ENCODE measurements at regions not wholly inside any gene's neighbourhood (a gene's known extent, or its start where the extent isn't known, plus 50 kb on each side); places are given as distances from the start of the nearest gene placed in this dataset.

- DNase-seq = no peak
Observed at GRCh38 chr22:47582067-47582466, 819.6 kb downstream of the TBC1D22A start.

GRCh38 chr22:47580121-47580520 lies 817.7 kb downstream of the TBC1D22A start:
- no peak for DNase-seq

GRCh38 chr22:47576908-47577307 lies 814.5 kb downstream of the TBC1D22A start:
- DNase-seq = no peak

GRCh38 chr22:47575291-47575690 lies 812.8 kb downstream of the TBC1D22A start:
- no peak for DNase-seq

- no peak for DNase-seq
Observed at GRCh38 chr22:47574556-47574955, 812.1 kb downstream of the TBC1D22A start.

- no peak for DNase-seq
Observed at GRCh38 chr22:47573141-47573540, 810.7 kb downstream of the TBC1D22A start.

- DNase-seq = no peak
Observed at GRCh38 chr22:47572443-47572842, 810.0 kb downstream of the TBC1D22A start.

GRCh38 chr22:47571616-47572015 lies 809.2 kb downstream of the TBC1D22A start:
- no peak for DNase-seq

GRCh38 chr22:47570851-47571250 lies 808.4 kb downstream of the TBC1D22A start:
- DNase-seq = no peak

- no peak for DNase-seq
Observed at GRCh38 chr22:47570300-47570685, 807.8 kb downstream of the TBC1D22A start.

GRCh38 chr22:47569389-47570299 lies 807.2 kb downstream of the TBC1D22A start:
- DNase-seq = no peak

- DNase-seq = no peak
Observed at GRCh38 chr22:47568700-47569099, 806.2 kb downstream of the TBC1D22A start.

GRCh38 chr22:47567126-47568090 lies 805.0 kb downstream of the TBC1D22A start:
- DNase-seq = peak; percentile 32

GRCh38 chr22:47566491-47566890 lies 804.0 kb downstream of the TBC1D22A start:
- DNase-seq = no peak

- DNase-seq = no peak
Observed at GRCh38 chr22:47565607-47566006, 803.2 kb downstream of the TBC1D22A start.

GRCh38 chr22:47564651-47565434 lies 802.4 kb downstream of the TBC1D22A start:
- peak; percentile 7 for DNase-seq

GRCh38 chr22:47564158-47564450 lies 801.7 kb downstream of the TBC1D22A start:
- DNase-seq = no peak

GRCh38 chr22:47563406-47564157 lies 801.1 kb downstream of the TBC1D22A start:
- no peak for DNase-seq

- DNase-seq = no peak
Observed at GRCh38 chr22:47561766-47562165, 799.3 kb downstream of the TBC1D22A start.

- no peak for DNase-seq
Observed at GRCh38 chr22:47561115-47561675, 798.7 kb downstream of the TBC1D22A start.

Data from skin of body (tissue), 1 donor.